ENCODE measurements at regions not wholly inside any gene's neighbourhood (a gene's known extent, or its start where the extent isn't known, plus 50 kb on each side); places are given as distances from the start of the nearest gene placed in this dataset.

- Mint-ChIP-seq H3K27ac (no peak overlapping the region), H3K9me3 (peaks cover 42% of the 10 kb centered on the region), H3K36me3 (ENCODE audit: low read depth) (peaks cover 10% of the 10 kb centered on the region), H3K27me3 (ENCODE audit: insufficient read depth, low read depth, poor library complexity) (no peaks in the 10 kb centered on the region), H3K4me3 (no peak overlapping the region), H3K4me1 (no peaks in the 10 kb centered on the region)
- Histone ChIP-seq H3K4me1 (ENCODE audit: insufficient read depth) (no peaks in the 10 kb centered on the region), H3K27ac (ENCODE audit: low read depth) (no peak overlapping the region), H2AFZ (no peak overlapping the region), H3K4me3 (no peak overlapping the region), H4K20me1 (replicated peaks; ENCODE audit: insufficient read depth) (no peaks in the 10 kb centered on the region), H3K9me2 (ENCODE audit: insufficient read depth) (no peaks in the 10 kb centered on the region), H3K27me3 (ENCODE audit: insufficient read depth) (no peaks in the 10 kb centered on the region), H3K36me3 (ENCODE audit: insufficient read depth) (no peaks in the 10 kb centered on the region), H3F3A (replicated peaks; ENCODE audit: low read depth) (no peaks in the 10 kb centered on the region), H3K79me2 (replicated peaks; ENCODE audit: insufficient read depth) (no peaks in the 10 kb centered on the region), H3K4me2 (no peak overlapping the region)
- no peak for DNase-seq (ENCODE audit: low spot score)
- no peak for ATAC-seq
- TF ChIP-seq ZNF331 (CRISPR knock-in tag; IDR thresholded peaks at IDR 0.05; ENCODE audit: low read depth): no peak
Measured at GRCh38 chr16:88284101-88284500, 98.7 kb upstream of the ZNF469 start.

GRCh38 chr16:88284626-88285513, 97.9 kb upstream of the ZNF469 start:
- Histone ChIP-seq H3K79me2 (replicated peaks; ENCODE audit: insufficient read depth) (no peaks in the 10 kb centered on the region), H3K27me3 (ENCODE audit: insufficient read depth) (no peaks in the 10 kb centered on the region), H3K4me3 (no peak overlapping the region), H4K20me1 (replicated peaks; ENCODE audit: insufficient read depth) (no peaks in the 10 kb centered on the region), H3F3A (replicated peaks; ENCODE audit: low read depth) (no peaks in the 10 kb centered on the region), H2AFZ (no peak overlapping the region), H3K4me1 (ENCODE audit: insufficient read depth) (no peaks in the 10 kb centered on the region), H3K4me2 (no peak overlapping the region), H3K36me3 (ENCODE audit: insufficient read depth) (no peaks in the 10 kb centered on the region), H3K9me2 (ENCODE audit: insufficient read depth) (no peaks in the 10 kb centered on the region), H3K27ac (ENCODE audit: low read depth) (no peak overlapping the region)
- Mint-ChIP-seq H3K27ac (no peak overlapping the region), H3K9me3 (peaks cover 39% of the 10 kb centered on the region), H3K4me3 (no peak overlapping the region), H3K36me3 (ENCODE audit: low read depth) (peaks cover 10% of the 10 kb centered on the region), H3K27me3 (ENCODE audit: insufficient read depth, low read depth, poor library complexity) (no peaks in the 10 kb centered on the region), H3K4me1 (no peaks in the 10 kb centered on the region)
- no peak for ATAC-seq
- DNase-seq (ENCODE audit: low spot score): no peak
- no peak for TF ChIP-seq REST (IDR thresholded peaks at IDR 0.05; ENCODE audit: unreplicated experiment)
- no peak for TF ChIP-seq EZH2 (IDR thresholded peaks at IDR 0.05; ENCODE audit: low read depth, unreplicated experiment)
- TF ChIP-seq JUNB (IDR thresholded peaks at IDR 0.05; ENCODE audit: unreplicated experiment): no peak
- no peak for TF ChIP-seq ZNF114 (CRISPR knock-in tag; IDR thresholded peaks at IDR 0.05)
- TF ChIP-seq ZNF462 (CRISPR knock-in tag; IDR thresholded peaks at IDR 0.05): no peak
- no peak for TF ChIP-seq CTCF (conservative IDR thresholded peaks at IDR 0.05; ENCODE audit: low read depth in 2 of 2)
- TF ChIP-seq EZH2phosphoT487 (IDR thresholded peaks at IDR 0.05; ENCODE audit: unreplicated experiment): no peak
